ENCODE measurements at regions not wholly inside any gene's neighbourhood (a gene's known extent, or its start where the extent isn't known, plus 50 kb on each side); places are given as distances from the start of the nearest gene placed in this dataset.

DNA sequence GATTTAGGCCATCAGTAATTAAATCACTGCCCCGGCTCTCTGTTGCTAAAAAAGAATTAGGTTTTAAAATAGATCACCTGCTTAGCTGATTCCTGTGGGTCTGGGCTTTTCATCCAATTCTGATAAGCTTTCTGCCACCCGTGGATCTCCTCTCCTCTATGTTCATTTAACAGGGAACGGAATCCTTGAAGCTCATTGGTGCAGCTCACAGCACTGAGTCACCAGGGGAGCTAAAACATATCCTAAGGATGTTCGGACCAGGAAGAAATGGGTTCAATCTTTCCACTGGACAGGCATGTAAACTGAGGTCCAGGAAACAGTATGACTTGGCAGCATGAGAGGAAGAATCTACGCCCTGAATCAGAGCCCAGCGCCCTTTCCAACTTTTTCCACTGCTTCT lies 267.1 kb upstream of the GRIA1 start:
- peaks cover 15% of the 10 kb centered on the region for H3K9me3 ChIP-seq (replicated peaks)
- H3K27ac ChIP-seq (replicated peaks) = no peak overlapping the region
- no peaks in the 10 kb centered on the region for H3K4me1 ChIP-seq
- no peak overlapping the region for H3K4me3 ChIP-seq
- TF ChIP-seq CTCF (IDR thresholded peaks at IDR 0.05; ENCODE audit: borderline replicate concordance) = no peak
- H3K36me3 ChIP-seq = no peaks in the 10 kb centered on the region
- no peak for DNase-seq
- intact Hi-C loops (cut with micrococcal nuclease) = no loop called here
- no peaks in the 10 kb centered on the region for H3K27me3 ChIP-seq (ENCODE audit: low read depth)

- H3K4me3 ChIP-seq = no peak overlapping the region
- intact Hi-C loops (cut with micrococcal nuclease) = no loop called here
- TF ChIP-seq CTCF (IDR thresholded peaks at IDR 0.05; ENCODE audit: borderline replicate concordance) = no peak
Measured at GRCh38 chr5:153224651-153225050, 265.8 kb upstream of the GRIA1 start.

GRCh38 chr5:153233933-153234332 lies 256.5 kb upstream of the GRIA1 start:
- no peaks in the 10 kb centered on the region for H3K9me3 ChIP-seq (replicated peaks)
- no peaks in the 10 kb centered on the region for H3K36me3 ChIP-seq
- TF ChIP-seq CTCF (IDR thresholded peaks at IDR 0.05; ENCODE audit: borderline replicate concordance) = no peak
- intact Hi-C loops (cut with micrococcal nuclease) = no loop called here
- H3K27me3 ChIP-seq (ENCODE audit: low read depth) = peaks cover 8% of the 10 kb centered on the region
- H3K4me1 ChIP-seq = no peaks in the 10 kb centered on the region
- DNase-seq = no peak
- no peak overlapping the region for H3K4me3 ChIP-seq
- H3K27ac ChIP-seq (replicated peaks) = no peak overlapping the region

More at GRCh38 chr5:153224651-153225050, 265.8 kb upstream of the GRIA1 start:
- no peaks in the 10 kb centered on the region for H3K27me3 ChIP-seq (ENCODE audit: low read depth)
- no peak for DNase-seq
- peaks cover 3% of the 10 kb centered on the region for H3K9me3 ChIP-seq (replicated peaks)
- no peaks in the 10 kb centered on the region for H3K4me1 ChIP-seq
- no peak overlapping the region for H3K27ac ChIP-seq (replicated peaks)
- H3K36me3 ChIP-seq = no peaks in the 10 kb centered on the region

DNA sequence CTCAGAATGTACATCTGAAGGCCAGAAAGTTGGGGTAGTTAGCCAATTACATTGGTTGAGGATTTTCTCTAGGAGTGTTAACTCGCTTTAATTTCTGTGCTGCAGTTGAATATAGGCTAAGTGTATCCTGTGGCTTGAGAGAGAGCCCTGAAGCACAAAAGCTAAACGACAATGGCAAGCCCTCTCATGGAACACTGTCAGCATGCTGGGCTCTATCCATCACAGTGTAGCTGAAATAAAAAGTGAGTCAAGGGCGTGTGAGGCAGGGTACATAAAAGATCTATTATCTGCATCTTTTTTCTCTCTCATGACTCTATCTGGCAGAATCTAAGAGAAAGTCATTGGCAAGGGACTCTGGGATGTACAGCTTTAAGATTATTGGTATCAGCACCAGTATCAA lies 254.2 kb upstream of the GRIA1 start:
- Histone ChIP-seq H3K9me3 (replicated peaks) (no peaks in the 10 kb centered on the region), H3K36me3 (no peaks in the 10 kb centered on the region), H3K4me3 (no peak overlapping the region), H3K4me1 (no peaks in the 10 kb centered on the region), H3K27ac (replicated peaks) (no peak overlapping the region), H3K27me3 (ENCODE audit: low read depth) (peaks cover 8% of the 10 kb centered on the region)
- DNase-seq = no peak
- no peak for TF ChIP-seq CTCF (IDR thresholded peaks at IDR 0.05; ENCODE audit: borderline replicate concordance)
- intact Hi-C loops (cut with micrococcal nuclease) = no loop called here

GRCh38 chr5:153237671-153238332 lies 252.7 kb upstream of the GRIA1 start:
- no peaks in the 10 kb centered on the region for H3K4me1 ChIP-seq
- H3K9me3 ChIP-seq (replicated peaks) = no peaks in the 10 kb centered on the region
- no peak for TF ChIP-seq CTCF (IDR thresholded peaks at IDR 0.05; ENCODE audit: borderline replicate concordance)
- H3K27ac ChIP-seq (replicated peaks) = no peak overlapping the region
- H3K27me3 ChIP-seq (ENCODE audit: low read depth) = peaks cover 8% of the 10 kb centered on the region
- H3K4me3 ChIP-seq = no peak overlapping the region
- no peaks in the 10 kb centered on the region for H3K36me3 ChIP-seq
- intact Hi-C loops (cut with micrococcal nuclease) = no loop called here
- no peak for DNase-seq

Data from left ventricle myocardium inferior (tissue), 1 donor.